ENCODE measurements at regions not wholly inside any gene's neighbourhood (a gene's known extent, or its start where the extent isn't known, plus 50 kb on each side); places are given as distances from the start of the nearest gene placed in this dataset.

GRCh38 chr19:23531976-23532375, 136.7 kb upstream of the ZNF91 start (continued):
- TF ChIP-seq REST (IDR thresholded peaks at IDR 0.05; ENCODE audit: borderline replicate concordance) (no peak), REST (CRISPR knock-in tag; IDR thresholded peaks at IDR 0.05; ENCODE audit: low read depth) (no peak), DIDO1 (tag; IDR thresholded peaks at IDR 0.05; ENCODE audit: low read depth) (no peak), BRF2 (IDR thresholded peaks at IDR 0.05; ENCODE audit: borderline replicate concordance, insufficient read depth, insufficient read length) (no peak), HINFP (tag; conservative IDR thresholded peaks at IDR 0.05; ENCODE audit: low read depth) (no peak), ZBTB1 (CRISPR knock-in tag; IDR thresholded peaks at IDR 0.05; ENCODE audit: borderline replicate concordance, low read depth) (no peak)
